HL-60 (cell line): ENCODE measurements at regions not wholly inside any gene's neighbourhood (a gene's known extent, or its start where the extent isn't known, plus 50 kb on each side); places are given as distances from the start of the nearest gene placed in this dataset.

ENCODE experiments used
- GABPA ChIP-seq: IDR thresholded peaks from 2 replicates; pipeline ENCODE4 v1.6.1; 2012; ENCODE audit warnings: low read depth
- POLR2AphosphoS5 ChIP-seq: IDR thresholded peaks from 2 replicates; pipeline ENCODE4 v1.6.1; 2012; ENCODE audit warnings: low read depth
- SPI1 ChIP-seq: IDR thresholded peaks from 2 replicates; pipeline ENCODE4 v1.6.1; 2012; ENCODE audit warnings: low read depth, mild to moderate bottlenecking, borderline replicate concordance
- TF ChIP-seq, protein P1 (sequence below): IDR thresholded peaks from one replicate; pipeline ENCODE4 v1.5.1; 2011; ENCODE audit warnings: low read length, control low read depth, inconsistent platforms; ENCODE audit not compliant: insufficient read depth
- TF ChIP-seq, protein P2 (sequence below): IDR thresholded peaks from 2 replicates; pipeline ENCODE4 v1.6.1; 2012; ENCODE audit warnings: low read depth; ENCODE audit not compliant: insufficient replicate concordance

DNA sequence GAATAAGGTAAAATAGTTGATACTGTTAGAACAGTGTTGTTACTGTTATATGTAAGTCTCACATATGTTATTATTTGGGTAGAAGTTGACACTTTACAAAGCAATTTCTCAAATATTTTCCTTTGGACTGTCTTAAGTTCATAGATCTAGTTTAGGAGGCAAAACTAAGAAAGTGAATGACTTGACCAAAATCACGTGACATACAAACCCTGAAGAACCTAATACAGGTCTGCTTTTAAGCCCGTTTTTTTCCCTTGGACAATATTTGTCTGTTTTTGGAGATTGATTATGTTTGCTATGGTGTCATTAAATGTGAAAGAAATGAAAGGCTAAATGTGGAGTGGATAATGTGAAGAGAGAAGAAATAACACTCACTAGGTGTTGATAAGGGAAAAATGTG, 644.9 kb upstream of the PITX2 start:
- TF ChIP-seq, protein P1, sequence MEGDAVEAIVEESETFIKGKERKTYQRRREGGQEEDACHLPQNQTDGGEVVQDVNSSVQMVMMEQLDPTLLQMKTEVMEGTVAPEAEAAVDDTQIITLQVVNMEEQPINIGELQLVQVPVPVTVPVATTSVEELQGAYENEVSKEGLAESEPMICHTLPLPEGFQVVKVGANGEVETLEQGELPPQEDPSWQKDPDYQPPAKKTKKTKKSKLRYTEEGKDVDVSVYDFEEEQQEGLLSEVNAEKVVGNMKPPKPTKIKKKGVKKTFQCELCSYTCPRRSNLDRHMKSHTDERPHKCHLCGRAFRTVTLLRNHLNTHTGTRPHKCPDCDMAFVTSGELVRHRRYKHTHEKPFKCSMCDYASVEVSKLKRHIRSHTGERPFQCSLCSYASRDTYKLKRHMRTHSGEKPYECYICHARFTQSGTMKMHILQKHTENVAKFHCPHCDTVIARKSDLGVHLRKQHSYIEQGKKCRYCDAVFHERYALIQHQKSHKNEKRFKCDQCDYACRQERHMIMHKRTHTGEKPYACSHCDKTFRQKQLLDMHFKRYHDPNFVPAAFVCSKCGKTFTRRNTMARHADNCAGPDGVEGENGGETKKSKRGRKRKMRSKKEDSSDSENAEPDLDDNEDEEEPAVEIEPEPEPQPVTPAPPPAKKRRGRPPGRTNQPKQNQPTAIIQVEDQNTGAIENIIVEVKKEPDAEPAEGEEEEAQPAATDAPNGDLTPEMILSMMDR = no peak
- TF ChIP-seq POLR2AphosphoS5 (no peak), SPI1 (no peak), GABPA (no peak)
- TF ChIP-seq, protein P2, sequence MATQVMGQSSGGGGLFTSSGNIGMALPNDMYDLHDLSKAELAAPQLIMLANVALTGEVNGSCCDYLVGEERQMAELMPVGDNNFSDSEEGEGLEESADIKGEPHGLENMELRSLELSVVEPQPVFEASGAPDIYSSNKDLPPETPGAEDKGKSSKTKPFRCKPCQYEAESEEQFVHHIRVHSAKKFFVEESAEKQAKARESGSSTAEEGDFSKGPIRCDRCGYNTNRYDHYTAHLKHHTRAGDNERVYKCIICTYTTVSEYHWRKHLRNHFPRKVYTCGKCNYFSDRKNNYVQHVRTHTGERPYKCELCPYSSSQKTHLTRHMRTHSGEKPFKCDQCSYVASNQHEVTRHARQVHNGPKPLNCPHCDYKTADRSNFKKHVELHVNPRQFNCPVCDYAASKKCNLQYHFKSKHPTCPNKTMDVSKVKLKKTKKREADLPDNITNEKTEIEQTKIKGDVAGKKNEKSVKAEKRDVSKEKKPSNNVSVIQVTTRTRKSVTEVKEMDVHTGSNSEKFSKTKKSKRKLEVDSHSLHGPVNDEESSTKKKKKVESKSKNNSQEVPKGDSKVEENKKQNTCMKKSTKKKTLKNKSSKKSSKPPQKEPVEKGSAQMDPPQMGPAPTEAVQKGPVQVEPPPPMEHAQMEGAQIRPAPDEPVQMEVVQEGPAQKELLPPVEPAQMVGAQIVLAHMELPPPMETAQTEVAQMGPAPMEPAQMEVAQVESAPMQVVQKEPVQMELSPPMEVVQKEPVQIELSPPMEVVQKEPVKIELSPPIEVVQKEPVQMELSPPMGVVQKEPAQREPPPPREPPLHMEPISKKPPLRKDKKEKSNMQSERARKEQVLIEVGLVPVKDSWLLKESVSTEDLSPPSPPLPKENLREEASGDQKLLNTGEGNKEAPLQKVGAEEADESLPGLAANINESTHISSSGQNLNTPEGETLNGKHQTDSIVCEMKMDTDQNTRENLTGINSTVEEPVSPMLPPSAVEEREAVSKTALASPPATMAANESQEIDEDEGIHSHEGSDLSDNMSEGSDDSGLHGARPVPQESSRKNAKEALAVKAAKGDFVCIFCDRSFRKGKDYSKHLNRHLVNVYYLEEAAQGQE = no peak
